ENCODE measurements at regions not wholly inside any gene's neighbourhood (a gene's known extent, or its start where the extent isn't known, plus 50 kb on each side); places are given as distances from the start of the nearest gene placed in this dataset.

GRCh38 chr13:29991343-29991742 lies 140.9 kb upstream of the UBL3 start:
- Histone ChIP-seq H3K9me3 (no peaks in the 10 kb centered on the region), H3F3A (replicated peaks; ENCODE audit: insufficient read depth) (no peaks in the 10 kb centered on the region), H3K79me2 (ENCODE audit: insufficient read depth) (no peaks in the 10 kb centered on the region), H2AFZ (ENCODE audit: low read depth) (no peak overlapping the region), H3K36me3 (replicated peaks in 1 of 2; ENCODE audit: control insufficient read depth in 1 of 2, insufficient read depth in 2 of 2, low read length in 1 of 2) (no peaks in the 10 kb centered on the region), H3K9ac (no peak overlapping the region), H3K27ac (ENCODE audit: low read depth in 2 of 2, low read length in 1 of 2) (no peak overlapping the region), H3K9me2 (no peaks in the 10 kb centered on the region), H3K4me3 (ENCODE audit: low read depth in 2 of 2, low read length in 1 of 2) (no peak overlapping the region), H4K20me1 (ENCODE audit: insufficient read depth) (no peaks in the 10 kb centered on the region), H3K4me1 (ENCODE audit: control insufficient read depth in 1 of 2, insufficient read depth in 2 of 2, low read depth in 1 of 2, low read length in 1 of 2) (peaks cover 0 to 6% of the 10 kb centered on the region in 2 experiments; a peak in 2 of 4 replicates), H3K4me2 (no peak overlapping the region), H3K27me3 (ENCODE audit: insufficient read depth) (no peaks in the 10 kb centered on the region)
- TF ChIP-seq PBX3 (IDR thresholded peaks at IDR 0.05): peak; percentile 83
- no peak for TF ChIP-seq ELF1 (IDR thresholded peaks at IDR 0.05)
- TF ChIP-seq NFIC (IDR thresholded peaks at IDR 0.05; ENCODE audit: borderline replicate concordance): peak; percentile 76
- TF ChIP-seq RXRA (IDR thresholded peaks at IDR 0.05; ENCODE audit: borderline replicate concordance, low read depth): no peak
- TF ChIP-seq FOSL2 (IDR thresholded peaks at IDR 0.05; ENCODE audit: borderline replicate concordance, low read depth): peak; percentile 81
- TF ChIP-seq EP300 (IDR thresholded peaks at IDR 0.05; ENCODE audit: borderline replicate concordance in 1 of 2, low read depth in 1 of 2, low read length in 1 of 2): peak in 1 of 2 experiments; percentile 72; a peak in 1 of 4 replicates
- TF ChIP-seq GABPA (IDR thresholded peaks at IDR 0.05; ENCODE audit: low read depth): no peak
- TF ChIP-seq MAX (IDR thresholded peaks at IDR 0.05; ENCODE audit: low read depth): peak; percentile 68
- peak; percentile 78 for TF ChIP-seq TCF12 (IDR thresholded peaks at IDR 0.05)
- TF ChIP-seq FOXM1 (IDR thresholded peaks at IDR 0.05; ENCODE audit: low read depth): no peak
- peak; percentile 56 for TF ChIP-seq JUND (IDR thresholded peaks at IDR 0.05)
- TF ChIP-seq REST (IDR thresholded peaks at IDR 0.05; ENCODE audit: low read depth, low read length): 0 out of 2 replicates have a peak, but pooled peaks have one; percentile 22
- DNase-seq: no peak
- ChIA-PET CTCF (interaction anchor here (0.8 to 1.1 kb wide), 3 partner anchors 10 to 30 kb away, joined by 3 read pairs; no protein-coding TSS in a partner anchor), POLR2A (no interaction called here)
- WGBS (ENCODE audit: low lambda C conversion rate): 60% methylated on average over 2 of the region's 6 CpGs

GRCh38 chr13:29987340-29987739 lies 136.9 kb upstream of the UBL3 start:
- no peaks in the 10 kb centered on the region for H3K27me3 ChIP-seq (ENCODE audit: insufficient read depth)
- no peaks in the 10 kb centered on the region for H3K79me2 ChIP-seq (ENCODE audit: insufficient read depth)
- no peak for DNase-seq
- no peaks in the 10 kb centered on the region for H3K36me3 ChIP-seq (replicated peaks in 1 of 2; ENCODE audit: control insufficient read depth in 1 of 2, insufficient read depth in 2 of 2, low read length in 1 of 2)
- H3K9me3 ChIP-seq: no peaks in the 10 kb centered on the region
- CTCF ChIA-PET: interaction anchor here (0.5 kb wide), 1 partner anchor 301 kb away, joined by 4 read pairs; no protein-coding TSS in a partner anchor
- H3K9ac ChIP-seq: no peak overlapping the region
- no peaks in the 10 kb centered on the region; a peak in 1 of 4 replicates for H3K4me1 ChIP-seq (ENCODE audit: control insufficient read depth in 1 of 2, insufficient read depth in 2 of 2, low read depth in 1 of 2, low read length in 1 of 2)
- no peaks in the 10 kb centered on the region for H3F3A ChIP-seq (replicated peaks; ENCODE audit: insufficient read depth)
- no peaks in the 10 kb centered on the region for H3K9me2 ChIP-seq
- H3K4me2 ChIP-seq: no peak overlapping the region
- no peak overlapping the region for H3K4me3 ChIP-seq (ENCODE audit: low read depth in 2 of 2, low read length in 1 of 2)
- POLR2A ChIA-PET: no interaction called here
- no peak overlapping the region for H3K27ac ChIP-seq (ENCODE audit: low read depth in 2 of 2, low read length in 1 of 2)
- no peaks in the 10 kb centered on the region for H4K20me1 ChIP-seq (ENCODE audit: insufficient read depth)
- no peak overlapping the region for H2AFZ ChIP-seq (ENCODE audit: low read depth)
- no peak for TF ChIP-seq PBX3 (IDR thresholded peaks at IDR 0.05)
- no peak for TF ChIP-seq TCF12 (IDR thresholded peaks at IDR 0.05)
- TF ChIP-seq RAD21 (IDR thresholded peaks at IDR 0.05; ENCODE audit: low read length): no peak
- TF ChIP-seq MXI1 (IDR thresholded peaks at IDR 0.05; ENCODE audit: low read depth, low read length): no peak
- no peak for TF ChIP-seq IRF3 (IDR thresholded peaks at IDR 0.05; ENCODE audit: low read depth, low read length)
- TF ChIP-seq REST (IDR thresholded peaks at IDR 0.05; ENCODE audit: low read depth, low read length): no peak
- TF ChIP-seq USF1 (IDR thresholded peaks at IDR 0.05; ENCODE audit: borderline replicate concordance, low read depth): no peak
- TF ChIP-seq JUND (IDR thresholded peaks at IDR 0.05): no peak
- no peak for TF ChIP-seq ELF1 (IDR thresholded peaks at IDR 0.05)

Data from SK-N-SH (cell line).